ENCODE measurements at regions not wholly inside any gene's neighbourhood (a gene's known extent, or its start where the extent isn't known, plus 50 kb on each side); places are given as distances from the start of the nearest gene placed in this dataset.

DNA sequence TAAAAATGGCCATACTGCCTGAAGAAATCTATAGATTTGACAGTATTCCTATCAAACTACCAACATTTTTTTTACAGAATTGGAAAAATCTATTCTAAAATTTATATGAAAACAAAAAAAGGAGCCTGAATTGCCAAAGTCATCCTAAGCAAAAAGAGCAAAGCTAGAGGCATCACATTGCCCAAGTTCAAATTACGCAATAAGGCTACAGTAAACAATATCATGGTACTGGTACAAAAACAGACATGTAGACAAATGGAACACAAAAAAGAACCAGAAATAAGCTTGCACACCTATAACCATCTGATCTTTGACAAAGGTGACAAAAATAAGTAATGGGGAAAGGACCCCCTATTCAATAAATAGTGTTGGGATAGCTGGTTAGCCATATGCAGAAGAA is 50.2 kb upstream of the THSD7B start:
- no peak overlapping the region for H3K4me3 ChIP-seq
- no peaks in the 10 kb centered on the region for H3K27me3 ChIP-seq
- 97% methylated on average over 1 of the region's 1 CpG for WGBS
- no peak for TF ChIP-seq EP300 (IDR thresholded peaks at IDR 0.05)
- H3K27ac ChIP-seq, result no peak overlapping the region
- H3K4me1 ChIP-seq, result no peaks in the 10 kb centered on the region
- DNase-seq (ENCODE audit: low spot score in 2 of 2), result no peak
- H3K9me3 ChIP-seq, result no peaks in the 10 kb centered on the region
- no peaks in the 10 kb centered on the region for H3K36me3 ChIP-seq

DNA sequence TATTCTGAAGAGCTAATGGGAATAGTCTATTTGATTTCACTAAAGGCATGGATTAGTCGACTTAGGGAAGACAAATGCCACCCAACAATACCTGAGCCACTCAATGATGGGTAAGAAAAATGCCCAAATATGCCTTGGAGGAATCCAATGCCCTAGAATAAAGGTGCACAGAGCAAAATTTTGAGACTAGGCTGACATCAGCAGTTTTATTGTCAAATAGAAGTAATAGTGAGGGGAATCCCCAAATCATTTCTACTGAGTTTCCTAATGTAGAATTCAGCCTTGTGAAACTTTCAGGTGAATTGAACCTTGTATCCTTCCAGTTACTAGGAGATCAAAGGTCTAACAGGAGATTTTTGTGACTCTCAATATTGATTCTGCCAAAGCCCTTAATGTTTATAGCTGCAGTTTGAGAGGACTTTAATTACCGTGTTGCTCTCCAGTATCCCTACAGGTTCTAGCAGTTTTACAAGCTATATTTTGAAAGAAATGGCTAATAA is 50.8 kb upstream of the THSD7B start:
- no peaks in the 10 kb centered on the region for H3K27me3 ChIP-seq
- WGBS, result 62% methylated on average over 2 of the region's 2 CpGs

GRCh38 chr2:136713739-136714138 is 51.6 kb upstream of the THSD7B start:
- Histone ChIP-seq H3K27me3 (no peaks in the 10 kb centered on the region), H3K27ac (no peak overlapping the region), H3K4me1 (no peaks in the 10 kb centered on the region), H3K9me3 (no peaks in the 10 kb centered on the region), H3K4me3 (no peak overlapping the region), H3K36me3 (no peaks in the 10 kb centered on the region)
- TF ChIP-seq POLR2A (IDR thresholded peaks at IDR 0.05) (no peak), CTCF (IDR thresholded peaks at IDR 0.05) (no peak), EP300 (IDR thresholded peaks at IDR 0.05) (no peak), POLR2AphosphoS5 (IDR thresholded peaks at IDR 0.05) (no peak)
- DNase-seq (ENCODE audit: low spot score in 2 of 2), result no peak
- 59% methylated on average over 2 of the region's 2 CpGs for WGBS

More for the DNA sequence above, 50.8 kb upstream of the THSD7B start:
- TF ChIP-seq EP300 (IDR thresholded peaks at IDR 0.05) (no peak), POLR2AphosphoS5 (IDR thresholded peaks at IDR 0.05) (no peak)
- DNase-seq (ENCODE audit: low spot score in 2 of 2), result no peak
- H3K4me1 ChIP-seq, result no peaks in the 10 kb centered on the region
- no peak overlapping the region for H3K4me3 ChIP-seq
- H3K9me3 ChIP-seq, result no peaks in the 10 kb centered on the region
- H3K36me3 ChIP-seq, result no peaks in the 10 kb centered on the region
- H3K27ac ChIP-seq, result no peak overlapping the region

DNA sequence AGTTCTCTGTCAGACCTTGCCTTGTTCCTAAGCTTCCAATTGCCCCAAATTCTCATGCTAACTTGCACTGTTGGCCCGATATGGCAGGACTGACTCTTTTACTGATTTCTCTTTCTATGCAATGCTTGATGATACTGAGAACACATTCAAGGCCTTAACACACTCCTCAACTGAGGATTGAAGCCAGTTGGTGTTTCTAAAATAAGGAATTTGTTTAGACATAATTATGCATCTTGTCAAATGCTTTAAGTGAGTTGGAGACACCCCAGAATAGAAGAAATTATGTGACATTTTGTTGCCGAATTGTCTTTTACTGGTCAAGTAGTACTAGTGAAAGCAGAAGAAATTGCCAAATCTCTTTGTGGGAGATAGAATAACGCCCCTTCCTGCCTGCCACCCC is 60.0 kb upstream of the THSD7B start:
- WGBS, result 80% methylated on average over 3 of the region's 3 CpGs
- peaks cover 3% of the 10 kb centered on the region for H3K9me3 ChIP-seq

GRCh38 chr2:136703214-136703613 is 62.1 kb upstream of the THSD7B start:
- no peaks in the 10 kb centered on the region for H3K4me1 ChIP-seq
- WGBS, result 36% methylated on average over 2 of the region's 2 CpGs
- no peak for DNase-seq (ENCODE audit: low spot score in 2 of 2)
- no peaks in the 10 kb centered on the region for H3K27me3 ChIP-seq
- H3K9me3 ChIP-seq, result peaks cover 6% of the 10 kb centered on the region
- H3K36me3 ChIP-seq, result no peaks in the 10 kb centered on the region
- TF ChIP-seq POLR2A (IDR thresholded peaks at IDR 0.05) (no peak), POLR2AphosphoS5 (IDR thresholded peaks at IDR 0.05) (no peak), EP300 (IDR thresholded peaks at IDR 0.05) (no peak), CTCF (IDR thresholded peaks at IDR 0.05) (no peak)
- H3K27ac ChIP-seq, result no peak overlapping the region
- H3K4me3 ChIP-seq, result no peak overlapping the region

More for the DNA sequence above, 60.0 kb upstream of the THSD7B start:
- H3K4me1 ChIP-seq, result no peaks in the 10 kb centered on the region
- no peak for DNase-seq (ENCODE audit: low spot score in 2 of 2)
- TF ChIP-seq CTCF (IDR thresholded peaks at IDR 0.05) (no peak), POLR2AphosphoS5 (IDR thresholded peaks at IDR 0.05) (no peak), EP300 (IDR thresholded peaks at IDR 0.05) (no peak), POLR2A (IDR thresholded peaks at IDR 0.05) (no peak)
- H3K36me3 ChIP-seq, result no peaks in the 10 kb centered on the region
- no peaks in the 10 kb centered on the region for H3K27me3 ChIP-seq
- H3K27ac ChIP-seq, result no peak overlapping the region
- H3K4me3 ChIP-seq, result no peak overlapping the region

- Histone ChIP-seq H3K9me3 (peaks cover 6% of the 10 kb centered on the region), H3K27me3 (no peaks in the 10 kb centered on the region), H3K4me1 (no peaks in the 10 kb centered on the region), H3K36me3 (no peaks in the 10 kb centered on the region), H3K4me3 (no peak overlapping the region), H3K27ac (no peak overlapping the region)
- WGBS, result 89% methylated on average over 2 of the region's 2 CpGs
- DNase-seq (ENCODE audit: low spot score in 2 of 2), result no peak
- no peak for TF ChIP-seq POLR2A (IDR thresholded peaks at IDR 0.05)
- no peak for TF ChIP-seq POLR2AphosphoS5 (IDR thresholded peaks at IDR 0.05)
- TF ChIP-seq EP300 (IDR thresholded peaks at IDR 0.05), result no peak
- no peak for TF ChIP-seq CTCF (IDR thresholded peaks at IDR 0.05)
These were observed 68.9 kb upstream of the THSD7B start for GRCh38 chr2:136696438-136696837.
